ENCODE measurements at regions not wholly inside any gene's neighbourhood (a gene's known extent, or its start where the extent isn't known, plus 50 kb on each side); places are given as distances from the start of the nearest gene placed in this dataset.

DNA sequence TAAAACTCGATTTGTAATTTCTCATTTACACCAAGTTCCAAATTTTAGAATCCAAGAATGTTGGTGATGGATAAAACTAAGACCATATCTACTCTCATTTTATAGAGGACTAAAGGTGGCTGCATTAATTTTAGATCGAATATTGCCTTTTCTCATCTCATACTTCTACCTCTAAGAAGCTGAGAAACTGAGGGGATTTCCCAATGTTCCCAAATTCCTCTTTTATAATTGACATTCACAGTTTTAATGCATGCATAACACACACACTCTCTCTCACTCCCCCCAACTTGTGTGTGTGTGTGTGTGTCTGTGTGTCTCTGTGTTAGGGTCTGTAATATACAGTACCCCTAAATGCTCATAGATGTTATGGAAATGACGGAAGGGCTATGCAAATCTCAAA is 328.8 kb upstream of the SLC14A2 start:
- TF ChIP-seq EP300 (IDR thresholded peaks at IDR 0.05) (no peak), POLR2A (IDR thresholded peaks at IDR 0.05) (no peak)
- TF ChIP-seq, protein P1, sequence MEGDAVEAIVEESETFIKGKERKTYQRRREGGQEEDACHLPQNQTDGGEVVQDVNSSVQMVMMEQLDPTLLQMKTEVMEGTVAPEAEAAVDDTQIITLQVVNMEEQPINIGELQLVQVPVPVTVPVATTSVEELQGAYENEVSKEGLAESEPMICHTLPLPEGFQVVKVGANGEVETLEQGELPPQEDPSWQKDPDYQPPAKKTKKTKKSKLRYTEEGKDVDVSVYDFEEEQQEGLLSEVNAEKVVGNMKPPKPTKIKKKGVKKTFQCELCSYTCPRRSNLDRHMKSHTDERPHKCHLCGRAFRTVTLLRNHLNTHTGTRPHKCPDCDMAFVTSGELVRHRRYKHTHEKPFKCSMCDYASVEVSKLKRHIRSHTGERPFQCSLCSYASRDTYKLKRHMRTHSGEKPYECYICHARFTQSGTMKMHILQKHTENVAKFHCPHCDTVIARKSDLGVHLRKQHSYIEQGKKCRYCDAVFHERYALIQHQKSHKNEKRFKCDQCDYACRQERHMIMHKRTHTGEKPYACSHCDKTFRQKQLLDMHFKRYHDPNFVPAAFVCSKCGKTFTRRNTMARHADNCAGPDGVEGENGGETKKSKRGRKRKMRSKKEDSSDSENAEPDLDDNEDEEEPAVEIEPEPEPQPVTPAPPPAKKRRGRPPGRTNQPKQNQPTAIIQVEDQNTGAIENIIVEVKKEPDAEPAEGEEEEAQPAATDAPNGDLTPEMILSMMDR (IDR thresholded peaks at IDR 0.05): no peak
- intact Hi-C loops (cut with DNase I): no loop called here
- Histone ChIP-seq H3K4me3 (no peak overlapping the region), H3K27me3 (no peaks in the 10 kb centered on the region), H3K36me3 (no peaks in the 10 kb centered on the region), H3K27ac (no peak overlapping the region), H3K9me3 (no peaks in the 10 kb centered on the region), H3K4me1 (ENCODE audit: insufficient read depth) (no peaks in the 10 kb centered on the region)
- 86 to 94% (median 89%) methylated on average over 3 of the region's 3 CpGs for WGBS, 3 donors
- no peak for DNase-seq

DNA sequence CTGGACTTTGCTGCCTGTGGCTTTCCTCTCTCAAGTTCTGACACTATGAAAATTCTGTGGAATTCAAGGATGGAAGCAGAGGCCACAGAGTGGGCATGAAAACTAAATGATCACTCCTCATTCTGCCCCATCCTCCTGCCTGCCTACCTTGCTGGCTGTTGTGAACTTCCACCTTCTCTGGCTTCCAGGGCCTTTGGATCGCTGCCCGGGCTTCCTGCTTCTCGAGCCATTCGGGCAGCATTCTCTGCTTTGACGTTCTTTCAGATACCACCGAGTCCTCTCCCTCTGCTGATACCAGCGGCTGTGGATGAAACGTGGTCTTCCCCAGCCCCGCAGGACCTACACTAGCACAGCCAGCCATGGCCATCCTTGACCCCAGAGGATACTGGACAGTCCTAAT is 327.7 kb upstream of the SLC14A2 start:
- Histone ChIP-seq H3K27ac (no peak overlapping the region), H3K4me1 (ENCODE audit: insufficient read depth) (no peaks in the 10 kb centered on the region), H3K9me3 (no peaks in the 10 kb centered on the region), H3K4me3 (no peak overlapping the region), H3K36me3 (no peaks in the 10 kb centered on the region), H3K27me3 (no peaks in the 10 kb centered on the region)
- TF ChIP-seq EP300 (IDR thresholded peaks at IDR 0.05): no peak
- no peak for TF ChIP-seq POLR2A (IDR thresholded peaks at IDR 0.05)
- TF ChIP-seq, protein P1 (IDR thresholded peaks at IDR 0.05): no peak
- intact Hi-C loops (cut with DNase I): no loop called here
- 57 to 80% (median 69%) methylated on average over 9 of the region's 9 CpGs for WGBS, 3 donors
- DNase-seq: no peak

DNA sequence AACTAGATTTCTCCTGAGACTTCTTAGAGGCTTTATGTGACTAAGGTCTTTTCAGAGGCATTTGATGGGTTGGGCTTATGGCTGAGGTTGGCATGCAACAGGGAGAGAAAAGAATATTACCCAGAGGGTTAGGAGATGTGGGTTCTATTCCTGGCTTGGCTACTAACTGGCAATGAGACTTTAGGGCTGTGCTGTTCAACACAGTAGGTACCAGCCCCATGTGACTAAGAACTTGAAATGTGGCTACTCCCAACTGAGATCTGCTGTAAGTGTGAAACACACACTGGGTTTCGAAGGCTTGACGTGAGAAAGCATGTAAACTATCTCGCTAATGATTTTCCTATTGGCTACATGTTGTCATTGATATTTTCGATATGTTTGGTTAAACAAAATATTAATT is 324.9 kb upstream of the SLC14A2 start:
- Histone ChIP-seq H3K36me3 (no peaks in the 10 kb centered on the region), H3K4me1 (ENCODE audit: insufficient read depth) (no peaks in the 10 kb centered on the region), H3K27ac (no peak overlapping the region), H3K4me3 (no peak overlapping the region), H3K27me3 (no peaks in the 10 kb centered on the region), H3K9me3 (no peaks in the 10 kb centered on the region)
- 93 to 94% (median 94%) methylated on average over 4 of the region's 4 CpGs for WGBS, 3 donors
- DNase-seq: no peak
- TF ChIP-seq EP300 (IDR thresholded peaks at IDR 0.05) (no peak), POLR2A (IDR thresholded peaks at IDR 0.05) (no peak)
- TF ChIP-seq, protein P1 (IDR thresholded peaks at IDR 0.05): no peak
- intact Hi-C loops (cut with DNase I): no loop called here

DNA sequence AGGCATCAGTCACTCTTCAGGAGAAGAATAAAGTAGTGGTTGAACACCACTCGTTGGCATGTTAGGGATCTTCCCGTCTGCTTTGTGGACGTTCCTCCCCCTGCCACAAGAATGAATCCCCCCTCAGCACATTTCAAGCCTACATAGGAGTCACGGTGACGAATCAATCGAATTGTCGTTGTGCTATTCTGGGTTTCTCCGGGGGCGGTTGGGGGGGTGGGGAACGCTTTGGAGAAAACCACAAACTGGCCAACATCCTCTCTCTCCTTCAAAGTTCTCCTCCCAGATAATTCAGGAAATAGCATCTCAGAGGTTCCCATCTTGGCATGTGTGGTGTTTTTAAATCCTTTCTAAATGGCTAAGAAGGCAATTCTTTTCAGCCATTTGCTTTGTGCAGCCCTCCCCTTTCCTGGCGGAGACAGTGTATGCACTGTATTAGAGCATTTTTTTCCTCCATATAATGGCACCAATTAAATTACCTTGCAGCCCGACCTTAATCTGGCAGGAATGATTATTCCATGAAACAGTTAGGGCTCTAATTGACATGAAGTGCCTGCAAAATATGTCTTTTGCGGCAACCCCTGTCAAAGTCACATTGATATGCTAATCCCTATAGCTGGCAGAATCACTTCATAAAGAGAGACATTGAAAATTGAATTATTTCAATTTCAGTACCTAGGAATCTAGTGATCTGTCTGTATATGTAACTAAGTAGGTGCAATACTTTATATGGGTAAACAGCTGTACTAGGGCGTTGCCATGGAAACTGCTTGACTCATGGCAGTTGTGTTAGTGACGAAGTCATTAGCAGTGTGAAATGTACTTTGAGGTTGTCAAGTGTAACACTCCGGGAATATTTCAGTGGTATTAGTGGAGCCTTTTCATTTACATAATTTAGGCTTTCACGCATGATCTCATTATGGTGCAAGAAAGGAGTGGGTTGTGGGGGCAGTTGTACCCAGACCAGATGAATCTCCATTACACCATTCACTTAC is 323.4 kb upstream of the SLC14A2 start:
- no peak overlapping the region for H3K27ac ChIP-seq
- no peaks in the 10 kb centered on the region for H3K9me3 ChIP-seq
- WGBS, 3 donors: 76 to 80% (median 76%) methylated on average over 17 of the region's 17 CpGs
- no peaks in the 10 kb centered on the region for H3K27me3 ChIP-seq
- H3K4me3 ChIP-seq: no peak overlapping the region
- no peaks in the 10 kb centered on the region for H3K36me3 ChIP-seq
- DNase-seq: no peak
- intact Hi-C loops (cut with DNase I): no loop called here
- no peaks in the 10 kb centered on the region for H3K4me1 ChIP-seq (ENCODE audit: insufficient read depth)
- TF ChIP-seq EP300 (IDR thresholded peaks at IDR 0.05) (no peak), POLR2A (IDR thresholded peaks at IDR 0.05) (no peak)
- TF ChIP-seq, protein P1 (IDR thresholded peaks at IDR 0.05): no peak

Measured in ovary (tissue), 7 donors.